ENCODE measurements at regions not wholly inside any gene's neighbourhood (a gene's known extent, or its start where the extent isn't known, plus 50 kb on each side); places are given as distances from the start of the nearest gene placed in this dataset.

DNA sequence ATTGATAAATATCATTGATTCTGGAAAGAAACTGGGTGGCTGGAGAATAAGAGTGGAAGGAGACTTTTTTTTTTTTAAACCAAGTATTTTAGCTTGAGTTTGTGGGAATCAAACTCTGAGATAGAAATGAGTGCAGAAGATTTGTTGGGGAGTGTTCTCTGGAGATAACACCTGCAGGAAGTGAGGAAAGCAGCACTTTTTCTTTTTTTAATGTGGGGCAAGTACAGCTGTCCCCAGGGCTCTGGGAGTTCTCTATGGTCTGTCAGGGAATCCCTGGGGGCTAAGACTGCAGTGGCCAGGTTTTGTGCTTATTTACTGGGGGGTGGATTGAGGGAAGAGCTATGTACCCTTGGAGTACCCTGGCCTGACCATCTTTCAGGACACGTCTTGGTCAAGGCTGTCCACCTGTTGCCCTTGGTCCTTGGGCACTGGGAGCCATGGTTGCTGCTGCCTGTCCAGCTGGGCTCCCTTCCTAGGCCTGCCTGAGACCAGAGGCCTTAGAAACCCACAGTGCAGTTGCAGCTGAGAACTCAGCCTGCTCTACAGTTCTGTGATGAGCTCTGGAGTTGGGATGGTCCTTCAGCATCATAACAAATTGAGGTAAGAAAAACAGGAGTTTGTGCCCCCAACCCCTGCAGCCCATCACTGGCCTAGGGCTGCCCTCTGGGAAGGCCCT lies 85.8 kb downstream of the PHAX start:
- TF ChIP-seq, protein P1, sequence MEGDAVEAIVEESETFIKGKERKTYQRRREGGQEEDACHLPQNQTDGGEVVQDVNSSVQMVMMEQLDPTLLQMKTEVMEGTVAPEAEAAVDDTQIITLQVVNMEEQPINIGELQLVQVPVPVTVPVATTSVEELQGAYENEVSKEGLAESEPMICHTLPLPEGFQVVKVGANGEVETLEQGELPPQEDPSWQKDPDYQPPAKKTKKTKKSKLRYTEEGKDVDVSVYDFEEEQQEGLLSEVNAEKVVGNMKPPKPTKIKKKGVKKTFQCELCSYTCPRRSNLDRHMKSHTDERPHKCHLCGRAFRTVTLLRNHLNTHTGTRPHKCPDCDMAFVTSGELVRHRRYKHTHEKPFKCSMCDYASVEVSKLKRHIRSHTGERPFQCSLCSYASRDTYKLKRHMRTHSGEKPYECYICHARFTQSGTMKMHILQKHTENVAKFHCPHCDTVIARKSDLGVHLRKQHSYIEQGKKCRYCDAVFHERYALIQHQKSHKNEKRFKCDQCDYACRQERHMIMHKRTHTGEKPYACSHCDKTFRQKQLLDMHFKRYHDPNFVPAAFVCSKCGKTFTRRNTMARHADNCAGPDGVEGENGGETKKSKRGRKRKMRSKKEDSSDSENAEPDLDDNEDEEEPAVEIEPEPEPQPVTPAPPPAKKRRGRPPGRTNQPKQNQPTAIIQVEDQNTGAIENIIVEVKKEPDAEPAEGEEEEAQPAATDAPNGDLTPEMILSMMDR (IDR thresholded peaks at IDR 0.05; ENCODE audit: low read depth, low read length) = no peak
- Histone ChIP-seq H3K4me3 (ENCODE audit: low read depth, low read length) (no peak overlapping the region), H3K9me3 (no peaks in the 10 kb centered on the region), H3K36me3 (no peaks in the 10 kb centered on the region), H3K27me3 (no peaks in the 10 kb centered on the region; the same call in 1 of the 2 replicates), H3K4me1 (no peaks in the 10 kb centered on the region; the same call in 1 of the 2 replicates)
- no peak for DNase-seq

DNA sequence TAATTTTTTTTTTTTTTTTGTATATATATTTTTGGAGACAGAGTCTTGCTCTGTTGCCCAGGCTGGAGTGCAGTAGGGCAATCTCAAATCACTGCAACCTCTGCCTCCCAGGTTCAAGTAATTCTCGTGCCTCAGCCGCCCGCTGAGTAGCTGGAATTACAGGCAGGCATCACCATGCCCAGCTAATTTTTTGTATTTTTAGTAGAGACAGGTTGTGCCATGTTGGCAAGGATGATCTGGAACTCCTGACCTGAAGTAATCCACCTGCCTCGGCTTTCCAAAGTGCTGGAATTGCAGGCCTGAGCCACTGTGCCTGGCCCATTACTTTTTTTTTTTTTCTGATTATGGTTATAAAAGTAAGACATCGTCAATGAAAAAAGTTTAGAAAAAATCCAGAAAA lies 84.0 kb upstream of the LMNB1 start:
- Histone ChIP-seq H3K4me3 (ENCODE audit: low read depth, low read length) (no peak overlapping the region), H3K9me3 (no peaks in the 10 kb centered on the region), H3K27me3 (no peaks in the 10 kb centered on the region), H3K36me3 (no peaks in the 10 kb centered on the region), H3K4me1 (no peaks in the 10 kb centered on the region)
- TF ChIP-seq, protein P1 (IDR thresholded peaks at IDR 0.05; ENCODE audit: low read depth, low read length) = no peak
- DNase-seq = no peak

DNA sequence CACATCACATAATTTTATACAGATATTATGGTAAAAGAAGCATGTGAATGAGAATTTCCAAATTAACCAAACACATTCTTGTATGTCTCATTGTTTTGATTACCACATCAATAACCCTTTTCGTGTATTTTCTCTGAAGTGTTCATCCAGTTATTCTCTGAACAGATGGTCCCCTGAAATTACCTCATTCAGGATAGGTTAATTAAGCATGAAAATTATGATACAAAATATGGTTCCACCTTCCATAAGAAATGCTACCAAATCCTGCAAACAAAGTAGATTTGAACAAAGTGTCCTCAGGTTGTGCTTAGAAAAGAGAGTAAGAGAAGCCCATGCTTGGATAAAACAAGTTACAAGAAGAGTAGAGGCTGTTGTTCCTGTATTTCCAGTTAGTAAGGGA lies 83.1 kb upstream of the LMNB1 start:
- DNase-seq = no peak
- no peaks in the 10 kb centered on the region for H3K4me1 ChIP-seq
- TF ChIP-seq, protein P1 (IDR thresholded peaks at IDR 0.05; ENCODE audit: low read depth, low read length) = no peak

DNA sequence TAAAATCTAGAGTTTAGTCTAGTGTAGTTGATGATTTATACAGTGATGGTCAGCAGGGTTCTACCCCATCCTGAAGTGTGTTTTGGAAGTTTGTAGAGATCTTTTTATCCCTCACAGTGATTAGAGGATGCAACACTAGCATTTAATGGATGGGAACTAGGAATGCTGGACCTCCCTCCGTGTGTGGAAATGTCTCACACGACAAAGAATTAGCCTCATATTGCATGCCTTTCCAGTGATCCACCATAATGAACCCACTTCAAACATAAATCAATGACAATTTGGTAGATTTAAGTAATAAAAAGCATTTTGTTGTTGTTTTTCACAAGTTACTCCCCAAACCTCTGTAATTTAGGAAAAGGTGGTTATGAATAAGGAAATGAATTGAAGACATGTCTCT lies 82.5 kb upstream of the LMNB1 start:
- TF ChIP-seq, protein P1 (IDR thresholded peaks at IDR 0.05; ENCODE audit: low read depth, low read length) = no peak
- Histone ChIP-seq H3K4me3 (ENCODE audit: low read depth, low read length) (no peak overlapping the region), H3K9me3 (no peaks in the 10 kb centered on the region), H3K4me1 (no peaks in the 10 kb centered on the region), H3K27me3 (no peaks in the 10 kb centered on the region), H3K36me3 (no peaks in the 10 kb centered on the region)
- no peak for DNase-seq

More for the DNA sequence above, 83.1 kb upstream of the LMNB1 start:
- no peaks in the 10 kb centered on the region for H3K9me3 ChIP-seq
- no peaks in the 10 kb centered on the region for H3K27me3 ChIP-seq
- no peak overlapping the region for H3K4me3 ChIP-seq (ENCODE audit: low read depth, low read length)
- H3K36me3 ChIP-seq = no peaks in the 10 kb centered on the region

DNA sequence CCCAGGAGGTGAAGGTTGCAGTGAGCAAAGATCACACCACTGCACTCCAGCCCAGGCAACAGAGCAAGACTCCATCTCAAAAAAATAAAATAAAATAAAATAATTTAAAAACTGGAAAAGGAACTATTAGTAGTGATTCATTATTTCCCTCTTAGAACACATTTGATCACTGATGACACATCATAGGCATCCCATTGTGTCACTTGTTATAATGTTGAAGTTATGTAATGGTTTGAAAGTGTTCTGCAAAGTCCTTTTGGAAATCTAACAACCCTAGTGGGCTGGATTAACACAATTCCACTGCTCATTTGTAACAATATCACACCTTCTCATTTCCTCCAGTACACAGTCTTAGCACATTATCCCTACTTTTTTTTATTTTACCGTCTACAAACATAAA lies 81.8 kb upstream of the LMNB1 start:
- H3K9me3 ChIP-seq = no peaks in the 10 kb centered on the region

DNA sequence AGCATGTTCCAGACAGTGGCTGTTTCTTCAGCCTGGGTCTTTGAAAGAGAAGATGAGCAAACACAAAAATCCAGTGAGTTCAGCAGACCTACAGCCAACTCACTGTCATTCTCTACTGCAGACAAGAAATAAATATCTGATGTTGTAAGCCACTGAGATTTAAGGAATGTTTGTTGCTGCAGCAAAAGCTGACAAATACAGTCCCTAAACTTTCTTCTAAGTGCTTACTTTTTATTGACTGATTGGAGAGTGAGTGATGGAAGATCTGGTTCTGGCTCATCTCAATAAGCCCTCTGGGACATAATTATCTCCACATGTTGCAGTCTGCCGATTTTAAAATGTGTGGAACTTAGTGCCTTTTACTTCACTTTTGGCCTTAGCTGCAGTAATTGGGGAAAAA lies 69.9 kb upstream of the LMNB1 start:
- Histone ChIP-seq H3K9me3 (no peaks in the 10 kb centered on the region), H3K4me3 (ENCODE audit: low read depth, low read length) (no peak overlapping the region), H3K36me3 (no peaks in the 10 kb centered on the region), H3K4me1 (no peaks in the 10 kb centered on the region), H3K27me3 (no peaks in the 10 kb centered on the region)
- DNase-seq = no peak
- TF ChIP-seq, protein P1 (IDR thresholded peaks at IDR 0.05; ENCODE audit: low read depth, low read length) = no peak

More for the DNA sequence above, 81.8 kb upstream of the LMNB1 start:
- Histone ChIP-seq H3K27me3 (no peaks in the 10 kb centered on the region), H3K36me3 (no peaks in the 10 kb centered on the region), H3K4me3 (ENCODE audit: low read depth, low read length) (no peak overlapping the region), H3K4me1 (no peaks in the 10 kb centered on the region)
- DNase-seq = no peak
- TF ChIP-seq, protein P1 (IDR thresholded peaks at IDR 0.05; ENCODE audit: low read depth, low read length) = no peak
